ELR (cell line): ENCODE measurements at regions not wholly inside any gene's neighbourhood (a gene's known extent, or its start where the extent isn't known, plus 50 kb on each side); places are given as distances from the start of the nearest gene placed in this dataset.
A peak's percentile ranks its signal among the peaks of the same experiment; 100 is the strongest.

ENCODE experiments used
- DNase-seq: peaks from one replicate; pipeline ENCODE4 v3.0.0-alpha.2; 2015; ENCODE audit warnings: low read depth

DNA sequence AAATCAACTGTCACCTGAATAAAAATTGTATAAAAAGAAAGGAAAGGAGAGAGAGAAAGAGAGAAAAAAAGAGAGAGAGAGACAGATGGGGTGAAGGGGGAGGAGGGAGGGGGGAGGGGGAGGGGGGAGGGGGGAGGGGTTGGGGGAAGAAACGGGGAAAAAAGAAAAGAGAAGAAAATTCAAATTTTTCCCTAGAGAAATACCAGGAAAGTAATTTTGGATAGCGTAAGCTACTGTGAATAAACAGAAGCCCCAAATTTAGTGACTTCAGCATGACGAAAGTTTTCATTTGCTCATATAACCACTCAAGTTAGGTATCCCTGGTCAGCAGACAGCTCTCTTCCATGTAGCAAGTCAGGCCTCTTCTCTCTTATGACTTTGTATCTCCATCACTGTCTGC lies 289.4 kb upstream of the MYOCD start:
- no peak for DNase-seq

- no peak for DNase-seq
Observed at GRCh38 chr17:12386225-12386624, 279.5 kb upstream of the MYOCD start.

DNA sequence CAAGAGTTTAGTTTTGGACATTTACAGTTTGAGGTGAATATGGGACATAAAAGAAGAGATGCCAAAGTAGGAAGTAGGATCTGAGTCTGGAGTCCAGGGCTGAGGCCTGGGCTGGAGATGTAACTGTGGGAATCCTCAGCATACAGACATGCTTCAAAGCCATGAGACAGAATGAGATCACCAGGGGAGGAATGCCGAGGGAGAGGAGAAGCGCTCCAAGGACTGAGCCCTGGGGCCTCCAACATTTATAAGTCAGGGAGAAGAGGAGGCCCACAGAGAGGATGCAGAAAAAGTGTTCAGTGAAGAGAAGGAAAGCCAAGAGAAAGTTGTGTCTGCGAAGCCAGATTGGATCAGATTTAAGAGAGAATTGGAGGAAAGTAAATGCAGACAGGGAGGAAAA lies 277.5 kb upstream of the MYOCD start:
- peak; percentile 75 for DNase-seq

DNA sequence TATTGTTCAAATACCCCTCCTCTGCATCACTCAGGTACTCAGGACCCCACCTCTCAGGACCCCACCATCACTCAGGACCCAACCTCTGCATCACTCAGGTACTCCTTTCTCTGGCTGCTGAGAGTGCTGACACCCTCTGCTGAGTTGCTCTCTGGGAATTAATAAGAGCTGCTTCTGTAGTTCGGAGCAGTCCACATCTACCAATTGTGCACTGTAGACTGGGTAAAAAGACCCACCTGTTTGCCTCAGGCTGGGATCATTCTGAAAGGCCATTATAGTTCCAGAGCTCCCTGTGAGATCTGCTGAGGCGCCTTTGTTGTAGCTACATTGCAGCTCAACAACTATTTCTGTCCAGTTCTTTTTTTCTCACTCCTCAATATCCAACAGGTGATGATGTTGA lies 276.3 kb upstream of the MYOCD start:
- no peak for DNase-seq

GRCh38 chr17:12390631-12391030 lies 275.1 kb upstream of the MYOCD start:
- DNase-seq: no peak

DNA sequence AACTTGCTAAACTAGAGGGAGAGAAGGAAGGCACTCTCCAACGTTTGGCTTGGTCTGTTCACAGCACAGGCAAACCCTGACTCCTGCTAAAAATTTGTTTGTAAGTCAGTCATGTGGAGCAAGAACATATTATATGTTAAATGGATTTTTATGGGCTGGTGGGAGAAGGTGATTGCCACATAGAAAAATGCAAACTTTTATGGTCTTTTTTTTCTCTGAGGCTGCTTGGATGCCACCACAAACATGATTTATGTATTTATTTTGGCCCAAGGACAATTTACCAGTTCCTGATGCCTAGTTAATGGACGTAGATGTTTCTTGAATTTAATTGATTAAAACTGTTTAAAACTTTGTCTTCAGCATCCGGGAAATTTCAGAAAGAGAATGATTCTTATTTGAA lies 274.2 kb upstream of the MYOCD start:
- DNase-seq: no peak

GRCh38 chr17:12395733-12396354 lies 269.8 kb upstream of the MYOCD start:
- DNase-seq: peak; percentile 48

- no peak for DNase-seq
Observed at GRCh38 chr17:12398441-12399051, 267.1 kb upstream of the MYOCD start.

DNA sequence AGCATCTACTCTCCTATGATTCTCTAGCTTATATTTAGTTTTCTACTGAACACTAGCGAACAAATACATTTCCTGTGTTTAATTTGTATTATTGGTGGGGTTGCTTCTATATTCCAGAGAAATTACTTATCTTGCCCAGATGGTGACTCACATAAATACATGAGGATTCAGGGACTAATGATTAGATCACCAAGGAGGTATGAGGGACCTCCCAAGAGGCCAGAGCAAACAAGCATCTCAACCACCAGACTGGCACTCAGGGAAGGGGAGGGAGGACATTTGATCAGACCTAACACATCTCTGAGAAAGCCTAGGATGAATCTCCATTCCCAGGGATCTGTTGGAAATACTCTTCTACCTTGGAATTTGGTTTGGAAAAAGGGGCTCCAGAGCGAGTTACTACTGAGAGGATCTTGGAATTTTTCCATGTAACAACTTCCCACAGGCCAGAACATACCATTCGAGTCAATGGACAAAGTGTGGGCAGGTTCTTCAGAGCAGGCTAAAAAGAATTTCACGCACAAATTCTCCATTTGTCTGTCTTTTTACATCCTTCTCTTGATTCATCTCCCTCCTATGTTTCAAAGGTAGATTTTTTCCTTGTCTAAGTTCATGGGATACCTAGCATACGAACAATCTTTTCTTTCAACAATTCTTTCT lies 262.6 kb upstream of the MYOCD start:
- DNase-seq: peak; percentile 85

DNA sequence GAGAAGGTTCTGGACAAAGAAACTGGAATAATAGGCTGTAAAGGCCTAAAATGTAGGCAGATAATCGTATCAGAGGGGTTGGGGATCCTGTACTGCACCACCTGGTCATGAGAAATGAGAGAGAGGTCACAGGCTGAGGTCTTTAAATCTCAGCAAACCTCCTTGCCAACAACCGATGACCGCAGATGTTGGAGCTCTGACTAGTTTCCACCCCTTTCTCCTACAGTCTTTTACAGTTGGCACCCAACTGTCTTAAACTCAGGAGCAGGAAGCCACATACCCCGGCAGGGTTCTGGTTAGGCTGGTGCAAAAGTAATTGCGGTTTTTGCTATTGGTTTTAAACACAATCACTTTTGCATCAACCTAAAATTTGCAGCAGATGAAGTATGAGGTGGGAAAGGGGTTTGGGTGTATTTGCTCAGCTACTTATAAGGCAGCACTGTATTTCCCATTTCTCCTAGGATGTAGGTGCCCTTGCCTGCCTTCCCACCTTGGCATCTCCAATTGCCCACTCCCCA lies 261.8 kb upstream of the MYOCD start:
- no peak for DNase-seq

DNA sequence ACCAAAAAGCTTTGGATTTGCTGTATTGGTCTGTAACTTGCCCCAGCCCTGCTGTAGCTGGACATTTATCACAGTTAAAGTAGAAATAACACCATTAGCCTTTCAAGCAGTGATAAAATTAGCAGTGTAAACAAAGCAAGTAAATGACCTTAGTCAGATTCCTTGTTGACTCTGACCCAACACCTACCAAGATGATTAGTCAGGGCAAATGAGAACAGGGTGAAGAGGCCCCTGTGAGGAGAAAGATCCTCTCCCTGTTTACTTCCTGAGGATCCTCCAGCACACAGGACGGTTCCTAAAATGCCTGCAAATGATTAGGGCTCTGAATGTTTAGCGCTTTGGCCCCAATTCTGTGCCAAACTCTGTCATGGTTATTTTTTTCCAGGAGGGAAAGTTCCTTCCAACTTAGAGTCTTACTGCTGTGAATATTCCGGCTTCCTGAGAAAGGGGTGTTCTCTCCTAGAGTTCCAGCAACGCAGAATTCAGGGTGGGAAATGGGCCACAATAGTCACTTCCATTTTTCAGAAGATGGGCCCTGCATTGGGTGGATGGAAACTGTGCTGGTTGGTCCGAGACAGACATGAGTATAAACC lies 259.0 kb upstream of the MYOCD start:
- no peak for DNase-seq

- DNase-seq: no peak
Observed at GRCh38 chr17:12407495-12408252, 258.0 kb upstream of the MYOCD start.

- DNase-seq: no peak
Observed at GRCh38 chr17:12409082-12409481, 256.6 kb upstream of the MYOCD start.

- no peak for DNase-seq
Observed at GRCh38 chr17:12410717-12411116, 255.0 kb upstream of the MYOCD start.

- peak; percentile 76 for DNase-seq
Observed at GRCh38 chr17:12415031-12415430, 250.7 kb upstream of the MYOCD start.

DNA sequence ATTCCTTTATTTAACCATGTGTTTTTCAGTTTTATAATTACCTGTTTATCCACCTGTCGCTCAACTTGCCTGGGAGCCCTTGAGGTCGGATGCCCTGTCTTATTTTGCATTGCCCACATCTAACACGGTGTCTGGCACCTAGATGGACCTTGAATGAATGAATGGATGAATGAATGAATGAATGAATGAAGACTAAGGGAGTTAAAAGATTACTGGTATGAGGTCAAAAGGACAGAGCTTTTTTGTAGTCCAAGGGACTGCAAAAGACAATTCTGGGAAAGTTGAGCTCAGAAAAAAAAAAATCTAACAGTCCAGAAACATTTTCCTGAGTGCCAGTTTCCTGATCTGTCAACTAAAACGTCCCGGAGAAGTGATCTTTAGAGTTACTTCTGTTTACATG lies 244.6 kb upstream of the MYOCD start:
- no peak for DNase-seq

GRCh38 chr17:12421646-12422306 lies 243.9 kb upstream of the MYOCD start:
- DNase-seq: no peak

DNA sequence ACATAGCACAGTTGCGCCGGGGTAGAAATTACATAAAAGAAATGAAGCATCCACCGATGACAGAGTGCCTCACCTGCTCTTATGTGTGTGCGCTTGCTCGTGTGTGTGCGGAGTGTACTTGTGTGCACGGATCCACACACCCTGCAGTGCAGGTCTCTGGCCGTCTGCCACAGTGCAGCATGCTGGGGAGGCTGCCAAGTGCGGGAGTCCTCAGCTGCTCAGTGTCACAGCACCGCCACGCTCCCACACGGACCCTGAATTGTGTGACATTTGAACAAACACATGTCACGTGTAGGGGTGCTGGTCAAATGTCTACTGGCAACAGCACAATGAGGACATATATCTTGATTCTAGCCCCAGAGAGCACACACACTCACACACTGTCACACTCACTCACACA lies 243.0 kb upstream of the MYOCD start:
- no peak for DNase-seq

- no peak for DNase-seq
Observed at GRCh38 chr17:12423337-12423736, 242.4 kb upstream of the MYOCD start.

DNA sequence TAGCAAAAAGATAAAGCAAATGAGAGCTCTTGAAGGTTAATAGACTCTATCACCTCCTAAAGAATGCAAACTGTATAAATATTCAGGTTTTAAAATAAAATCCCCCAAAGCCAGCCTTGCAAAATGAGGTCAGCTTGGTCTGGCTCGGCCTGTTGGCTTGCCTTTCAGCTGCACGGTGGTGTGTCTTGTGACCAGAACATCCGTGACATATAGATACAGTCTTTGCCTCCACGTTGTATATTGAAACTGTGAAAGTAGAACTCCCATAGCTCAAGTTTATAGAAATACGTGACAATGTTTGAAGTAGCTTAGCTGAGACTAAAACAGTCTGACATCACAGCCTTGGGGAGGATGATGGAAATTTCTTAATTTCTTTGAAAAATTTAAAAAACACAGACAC lies 236.6 kb upstream of the MYOCD start:
- no peak for DNase-seq

GRCh38 chr17:12431188-12431587 lies 234.5 kb upstream of the MYOCD start:
- DNase-seq: no peak

DNA sequence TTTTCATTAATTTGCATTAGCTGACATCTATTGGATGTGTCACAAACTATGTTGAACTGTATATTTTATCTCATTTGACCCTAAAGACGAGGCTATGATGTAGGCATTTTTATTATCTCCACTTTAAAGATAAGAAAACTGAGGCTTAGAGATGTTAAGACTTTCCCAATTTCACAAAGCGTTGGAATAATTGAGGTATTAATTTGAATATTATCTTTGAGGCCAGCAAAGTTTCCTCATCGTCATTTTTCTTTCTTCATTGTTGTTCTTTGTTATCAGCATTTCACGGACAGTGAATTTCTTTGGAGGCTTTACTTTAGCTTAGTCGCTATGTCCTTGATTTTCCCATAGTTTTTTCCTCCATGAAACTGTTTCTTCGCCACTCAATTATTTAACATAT lies 227.5 kb upstream of the MYOCD start:
- DNase-seq: no peak
